HG02885 (cell line): ENCODE measurements at regions not wholly inside any gene's neighbourhood (a gene's known extent, or its start where the extent isn't known, plus 50 kb on each side); places are given as distances from the start of the nearest gene placed in this dataset.

ENCODE experiments used
- ATAC-seq: cut with Tn5 transposase; IDR thresholded peaks from one replicate; pipeline ENCODE4 v1.9.1; 2021; ENCODE audit warnings: mild to moderate bottlenecking; ENCODE audit not compliant: unreplicated experiment, poor library complexity

- no peak for ATAC-seq
These were observed 271.7 kb upstream of the CHD6 start for GRCh38 chr20:41889844-41890224.

- ATAC-seq = no peak
These were observed 271.1 kb upstream of the CHD6 start for GRCh38 chr20:41889126-41889843.

GRCh38 chr20:41888434-41888833 lies 270.3 kb upstream of the CHD6 start:
- no peak for ATAC-seq

GRCh38 chr20:41887500-41887899 lies 269.3 kb upstream of the CHD6 start:
- no peak for ATAC-seq

GRCh38 chr20:41881466-41882046 lies 263.4 kb upstream of the CHD6 start:
- no peak for ATAC-seq

GRCh38 chr20:41879123-41879522 lies 260.9 kb upstream of the CHD6 start:
- no peak for ATAC-seq

GRCh38 chr20:41877911-41878310 lies 259.7 kb upstream of the CHD6 start:
- no peak for ATAC-seq

- no peak for ATAC-seq
These were observed 256.5 kb upstream of the CHD6 start for GRCh38 chr20:41874658-41875057.

GRCh38 chr20:41872930-41873329 lies 254.8 kb upstream of the CHD6 start:
- no peak for ATAC-seq

GRCh38 chr20:41870869-41871462 lies 252.8 kb upstream of the CHD6 start:
- ATAC-seq = no peak

- ATAC-seq = no peak
These were observed 251.1 kb upstream of the CHD6 start for GRCh38 chr20:41869261-41869660.

- ATAC-seq = no peak
These were observed 247.8 kb upstream of the CHD6 start for GRCh38 chr20:41865938-41866337.

- no peak for ATAC-seq
These were observed 244.3 kb upstream of the CHD6 start for GRCh38 chr20:41862476-41862875.

GRCh38 chr20:41861772-41862422 lies 243.7 kb upstream of the CHD6 start:
- no peak for ATAC-seq

- ATAC-seq = no peak
These were observed 236.6 kb upstream of the CHD6 start for GRCh38 chr20:41854765-41855164.

- ATAC-seq = no peak
These were observed 235.6 kb upstream of the CHD6 start for GRCh38 chr20:41853806-41854205.

- ATAC-seq = no peak
These were observed 230.0 kb upstream of the CHD6 start for GRCh38 chr20:41848180-41848579.

- no peak for ATAC-seq
These were observed 219.6 kb upstream of the CHD6 start for GRCh38 chr20:41837669-41838224.

GRCh38 chr20:41833739-41834138 lies 215.6 kb upstream of the CHD6 start:
- ATAC-seq = no peak

GRCh38 chr20:41830702-41831101 lies 212.5 kb upstream of the CHD6 start:
- ATAC-seq = no peak

GRCh38 chr20:41819436-41819835 lies 201.3 kb upstream of the CHD6 start:
- no peak for ATAC-seq
